CD4-positive, alpha-beta T cell (primary cell): ENCODE measurements at regions not wholly inside any gene's neighbourhood (a gene's known extent, or its start where the extent isn't known, plus 50 kb on each side); places are given as distances from the start of the nearest gene placed in this dataset.

Experiments used
- ATAC-seq: fragments of 200-7000 bp; cut with Tn5 transposase; one replicate; pipeline ENCODE4 v1.10.0; 2022; ENCODE audit warnings: mild to moderate bottlenecking; ENCODE audit not compliant: poor library complexity
- CTCF ChIA-PET: fragments of 350-600 bp; sonication (Branson Sonifier 250); formaldehyde crosslinking; loops from one replicate; lab custom pipeline; 2021; ENCODE audit warnings: antibody characterized with exemption, inconsistent platforms; lab: Charles Lee
- POLR2A ChIA-PET: fragments of 350-600 bp; sonication (Branson Sonifier 250); formaldehyde crosslinking; loops from one replicate; lab custom pipeline; 2021; ENCODE audit warnings: antibody characterized with exemption, inconsistent platforms; lab: Charles Lee
- DNase-seq, 14 experiments: peaks; one replicate each; pipeline ENCODE4 v3.0.0-alpha.2; 2013 to 2020; ENCODE audit warnings: mixed read lengths in 2 of 14
- H3K27ac ChIP-seq, 2 donors: one replicate each; pipeline versions ENCODE4 v1.5.1 to v1.7.0; 2013; ENCODE audit warnings: low read length in 2 of 2, low read depth in 1 of 2, mild to moderate bottlenecking in 1 of 2
- H3K27me3 ChIP-seq, 2 experiments: 1 replicate in 1 of 2; 2 replicates in 1 of 2; pipeline versions ENCODE4 v1.6.1 to v1.7.0; 2013; ENCODE audit warnings: low read length in 2 of 2, control low read depth in 1 of 2, mild to moderate bottlenecking in 1 of 2, moderate library complexity in 1 of 2; ENCODE audit not compliant: insufficient read depth in 2 of 2, control insufficient read depth in 1 of 2
- H3K36me3 ChIP-seq: one replicate; pipeline ENCODE4 v1.6.1; 2013; ENCODE audit warnings: low read length, control low read depth; ENCODE audit not compliant: insufficient read depth
- H3K4me1 ChIP-seq: one replicate; pipeline ENCODE4 v1.6.1; 2013; ENCODE audit warnings: low read length, control low read depth; ENCODE audit not compliant: insufficient read depth
- H3K4me3 ChIP-seq: one replicate; pipeline ENCODE4 v1.5.1; 2013; ENCODE audit warnings: mild to moderate bottlenecking, low read length, moderate library complexity
- H3K9me3 ChIP-seq, 2 experiments: 1 replicate in 1 of 2; 2 replicates in 1 of 2; pipeline versions ENCODE4 v1.6.1 to v1.7.0; 2013; ENCODE audit warnings: low read length in 2 of 2, mild to moderate bottlenecking in 2 of 2, control low read depth in 1 of 2, moderate library complexity in 1 of 2; ENCODE audit not compliant: control insufficient read depth in 1 of 2, insufficient read depth in 1 of 2
- H3K27ac Mint-ChIP-seq: one replicate; pipeline ENCODE4 v1.8.0; 2020; ENCODE audit warnings: mixed read lengths
- H3K27me3 Mint-ChIP-seq: one replicate; pipeline ENCODE4 v1.8.0; 2021; ENCODE audit warnings: mixed read lengths
- H3K36me3 Mint-ChIP-seq: one replicate; pipeline ENCODE4 v1.8.0; 2021; ENCODE audit warnings: low read depth, mixed read lengths
- H3K4me1 Mint-ChIP-seq: one replicate; pipeline ENCODE4 v1.8.0; 2021; ENCODE audit warnings: low read depth, mixed read lengths
- H3K4me3 Mint-ChIP-seq: one replicate; pipeline ENCODE4 v1.8.0; 2020; ENCODE audit warnings: mild to moderate bottlenecking, mixed read lengths
- H3K9me3 Mint-ChIP-seq: one replicate; pipeline ENCODE4 v1.8.0; 2020; ENCODE audit warnings: mixed read lengths
- intact Hi-C, 2 experiments: fragments of 100-400 bp; cut with DNase I in 1 of 2; cut with micrococcal nuclease in 1 of 2; formaldehyde crosslinking; loops; one replicate each; pipeline versions ENCODE4 v1.15.1 to v1.9.0; 2023 to 2025; cut with DNase I, micrococcal nuclease
- TF ChIP-seq, protein P1 (sequence below): fragments of 200-600 bp; IDR thresholded peaks from one replicate; pipeline ENCODE4 v1.8.0; 2022; ENCODE audit warnings: antibody characterized with exemption, mild to moderate bottlenecking

DNA sequence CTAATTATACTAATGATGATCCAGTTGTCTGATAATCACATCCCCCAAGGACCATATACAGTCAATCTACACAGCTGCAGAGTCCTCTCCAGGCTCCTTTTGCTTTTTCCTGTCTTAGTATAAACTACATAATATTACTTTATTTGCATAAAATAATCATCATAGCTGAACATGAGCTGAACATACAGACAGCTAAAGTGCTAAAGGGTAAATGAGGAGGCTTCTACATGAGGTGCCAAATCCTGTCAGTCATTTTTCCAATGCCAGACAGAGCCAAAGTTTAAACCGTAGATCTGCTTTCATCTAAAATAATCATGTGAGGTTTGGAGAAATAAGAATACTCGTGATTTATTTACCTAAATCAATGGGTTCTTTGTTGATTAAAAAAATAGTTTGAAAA lies 1530.1 kb upstream of the PABPC4L start:
- no peaks in the 10 kb centered on the region for H3K9me3 ChIP-seq
- Mint-ChIP-seq H3K4me1 (no peaks in the 10 kb centered on the region), H3K27ac (no peak overlapping the region), H3K36me3 (no peaks in the 10 kb centered on the region), H3K4me3 (no peak overlapping the region), H3K9me3 (peaks cover 9% of the 10 kb centered on the region), H3K27me3 (no peaks in the 10 kb centered on the region)
- no peak for DNase-seq
- intact Hi-C loops: no loop called here
- ChIA-PET CTCF (no interaction called here), POLR2A (no interaction called here)
- H3K27ac ChIP-seq: no peak overlapping the region
- H3K4me1 ChIP-seq: no peaks in the 10 kb centered on the region
- H3K4me3 ChIP-seq: no peak overlapping the region
- no peak for ATAC-seq
- TF ChIP-seq, protein P1, sequence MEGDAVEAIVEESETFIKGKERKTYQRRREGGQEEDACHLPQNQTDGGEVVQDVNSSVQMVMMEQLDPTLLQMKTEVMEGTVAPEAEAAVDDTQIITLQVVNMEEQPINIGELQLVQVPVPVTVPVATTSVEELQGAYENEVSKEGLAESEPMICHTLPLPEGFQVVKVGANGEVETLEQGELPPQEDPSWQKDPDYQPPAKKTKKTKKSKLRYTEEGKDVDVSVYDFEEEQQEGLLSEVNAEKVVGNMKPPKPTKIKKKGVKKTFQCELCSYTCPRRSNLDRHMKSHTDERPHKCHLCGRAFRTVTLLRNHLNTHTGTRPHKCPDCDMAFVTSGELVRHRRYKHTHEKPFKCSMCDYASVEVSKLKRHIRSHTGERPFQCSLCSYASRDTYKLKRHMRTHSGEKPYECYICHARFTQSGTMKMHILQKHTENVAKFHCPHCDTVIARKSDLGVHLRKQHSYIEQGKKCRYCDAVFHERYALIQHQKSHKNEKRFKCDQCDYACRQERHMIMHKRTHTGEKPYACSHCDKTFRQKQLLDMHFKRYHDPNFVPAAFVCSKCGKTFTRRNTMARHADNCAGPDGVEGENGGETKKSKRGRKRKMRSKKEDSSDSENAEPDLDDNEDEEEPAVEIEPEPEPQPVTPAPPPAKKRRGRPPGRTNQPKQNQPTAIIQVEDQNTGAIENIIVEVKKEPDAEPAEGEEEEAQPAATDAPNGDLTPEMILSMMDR: no peak
- no peaks in the 10 kb centered on the region for H3K27me3 ChIP-seq
- no peaks in the 10 kb centered on the region for H3K36me3 ChIP-seq

DNA sequence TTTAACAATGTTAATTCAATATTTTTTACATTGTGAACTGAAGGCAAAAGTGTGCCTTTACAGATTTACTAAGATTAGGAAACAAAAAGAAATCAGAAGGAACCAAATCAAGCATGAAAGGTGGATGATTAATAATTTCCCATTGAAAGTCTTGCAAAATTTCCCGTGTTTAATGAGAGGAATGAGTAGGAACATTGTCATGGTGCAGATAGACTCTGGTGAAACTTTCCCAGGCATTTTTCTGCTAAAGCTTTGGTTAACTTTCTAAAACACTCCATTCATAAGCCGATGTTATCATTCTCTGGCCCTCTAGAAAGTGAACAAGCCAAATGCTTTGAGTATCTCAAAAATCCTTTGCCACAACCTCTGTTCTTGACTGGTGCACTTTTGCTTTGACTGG lies 1522.8 kb upstream of the PABPC4L start:
- no peaks in the 10 kb centered on the region for H3K36me3 Mint-ChIP-seq
- no peak overlapping the region for H3K4me3 Mint-ChIP-seq
- Histone ChIP-seq H3K27ac (no peak overlapping the region), H3K9me3 (peaks cover 0 to 4% of the 10 kb centered on the region in 2 experiments), H3K27me3 (no peaks in the 10 kb centered on the region), H3K4me3 (no peak overlapping the region), H3K36me3 (no peaks in the 10 kb centered on the region), H3K4me1 (no peaks in the 10 kb centered on the region)
- no peaks in the 10 kb centered on the region for H3K4me1 Mint-ChIP-seq
- ChIA-PET POLR2A (no interaction called here), CTCF (no interaction called here)
- ATAC-seq (no peak), DNase-seq (no peak)
- no peaks in the 10 kb centered on the region for H3K27me3 Mint-ChIP-seq
- H3K9me3 Mint-ChIP-seq: no peaks in the 10 kb centered on the region
- intact Hi-C loops: no loop called here
- TF ChIP-seq, protein P1: no peak
- no peak overlapping the region for H3K27ac Mint-ChIP-seq

DNA sequence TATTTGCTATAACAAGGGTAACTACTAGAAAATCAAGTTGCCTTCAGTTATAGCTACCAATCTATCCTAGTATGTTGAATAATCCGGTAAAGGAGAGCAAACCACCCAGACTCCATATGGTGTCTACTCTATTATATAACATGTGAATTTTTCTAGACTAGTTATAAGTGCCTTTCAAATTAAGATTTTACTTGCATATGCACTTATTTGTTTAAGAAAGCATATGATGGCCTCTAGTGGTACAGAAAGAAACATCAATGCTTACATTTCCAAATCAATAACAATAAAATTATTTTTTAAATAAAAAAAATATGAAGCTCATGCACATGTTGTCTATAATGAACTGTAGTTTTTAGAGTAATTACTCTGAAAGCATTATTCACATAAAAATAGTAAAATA lies 1516.4 kb upstream of the PABPC4L start:
- H3K27me3 ChIP-seq: no peaks in the 10 kb centered on the region
- Mint-ChIP-seq H3K27ac (no peak overlapping the region), H3K27me3 (no peaks in the 10 kb centered on the region), H3K4me3 (no peak overlapping the region), H3K9me3 (no peaks in the 10 kb centered on the region), H3K4me1 (no peaks in the 10 kb centered on the region), H3K36me3 (no peaks in the 10 kb centered on the region)
- no peak overlapping the region for H3K27ac ChIP-seq
- H3K4me1 ChIP-seq: no peaks in the 10 kb centered on the region
- DNase-seq (no peak), ATAC-seq (no peak)
- ChIA-PET CTCF (no interaction called here), POLR2A (no interaction called here)
- H3K4me3 ChIP-seq: no peak overlapping the region
- no peaks in the 10 kb centered on the region for H3K36me3 ChIP-seq
- intact Hi-C loops: no loop called here
- H3K9me3 ChIP-seq: peaks cover 0 to 9% of the 10 kb centered on the region in 2 experiments
- TF ChIP-seq, protein P1: no peak
